ENCODE measurements at regions not wholly inside any gene's neighbourhood (a gene's known extent, or its start where the extent isn't known, plus 50 kb on each side); places are given as distances from the start of the nearest gene placed in this dataset.
"Not testable (repeated sequence)": the region's sequence is repeated elsewhere in the genome, so short reads cannot be mapped to it uniquely, and the experiment has no call there.

DNA sequence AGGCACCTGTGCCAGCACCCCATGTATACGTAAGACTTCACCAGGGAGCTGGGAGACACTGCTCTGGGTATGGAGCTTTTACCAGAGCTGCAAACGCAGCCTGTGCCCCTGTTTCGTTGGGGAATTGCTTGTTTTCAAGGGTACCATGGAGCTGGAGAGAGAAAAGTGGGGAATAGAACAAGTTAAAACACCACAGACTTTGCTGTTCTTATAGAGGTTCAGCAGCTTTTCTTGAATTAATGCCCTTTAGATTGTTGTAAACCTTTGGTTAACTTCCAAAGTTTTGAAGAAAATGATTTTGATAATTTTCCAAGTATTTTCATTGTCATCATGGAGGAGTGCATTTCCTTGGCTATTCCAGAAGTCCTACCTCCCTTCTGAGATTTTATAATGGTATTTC lies 131.7 kb downstream of the KBTBD2 start:
- TF ChIP-seq, protein P1, sequence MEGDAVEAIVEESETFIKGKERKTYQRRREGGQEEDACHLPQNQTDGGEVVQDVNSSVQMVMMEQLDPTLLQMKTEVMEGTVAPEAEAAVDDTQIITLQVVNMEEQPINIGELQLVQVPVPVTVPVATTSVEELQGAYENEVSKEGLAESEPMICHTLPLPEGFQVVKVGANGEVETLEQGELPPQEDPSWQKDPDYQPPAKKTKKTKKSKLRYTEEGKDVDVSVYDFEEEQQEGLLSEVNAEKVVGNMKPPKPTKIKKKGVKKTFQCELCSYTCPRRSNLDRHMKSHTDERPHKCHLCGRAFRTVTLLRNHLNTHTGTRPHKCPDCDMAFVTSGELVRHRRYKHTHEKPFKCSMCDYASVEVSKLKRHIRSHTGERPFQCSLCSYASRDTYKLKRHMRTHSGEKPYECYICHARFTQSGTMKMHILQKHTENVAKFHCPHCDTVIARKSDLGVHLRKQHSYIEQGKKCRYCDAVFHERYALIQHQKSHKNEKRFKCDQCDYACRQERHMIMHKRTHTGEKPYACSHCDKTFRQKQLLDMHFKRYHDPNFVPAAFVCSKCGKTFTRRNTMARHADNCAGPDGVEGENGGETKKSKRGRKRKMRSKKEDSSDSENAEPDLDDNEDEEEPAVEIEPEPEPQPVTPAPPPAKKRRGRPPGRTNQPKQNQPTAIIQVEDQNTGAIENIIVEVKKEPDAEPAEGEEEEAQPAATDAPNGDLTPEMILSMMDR (IDR thresholded peaks at IDR 0.05) = not testable (repeated sequence)
- TF ChIP-seq POLR2A (IDR thresholded peaks at IDR 0.05) = not testable (repeated sequence)
